AG04449 (cell line): ENCODE measurements at regions not wholly inside any gene's neighbourhood (a gene's known extent, or its start where the extent isn't known, plus 50 kb on each side); places are given as distances from the start of the nearest gene placed in this dataset.

Experiments
- CTCF ChIA-PET: fragments of 350-600 bp; formaldehyde crosslinking; extraction: SDS; loops from one replicate; lab custom pipeline; 2021; ENCODE audit warnings: antibody characterized with exemption; lab: Yijun Ruan, JAX
- POLR2A ChIA-PET: fragments of 400-600, 350-600 bp; formaldehyde crosslinking; extraction: SDS; loops from one replicate; lab custom pipeline; 2020; ENCODE audit warnings: antibody characterized with exemption, inconsistent platforms; lab: Yijun Ruan, JAX
- DNase-seq: peaks from one replicate; pipeline ENCODE4 v3.0.0-alpha.2; 2010; ENCODE audit warnings: low read depth, low spot score
- H3K4me3 ChIP-seq: 2 replicates; pipeline ENCODE4 v1.5.1; 2011; ENCODE audit warnings: low read depth, mild to moderate bottlenecking, control low read depth, low read length
- CTCF ChIP-seq: IDR thresholded peaks from one replicate; pipeline ENCODE4 v1.5.1; 2011; ENCODE audit warnings: mild to moderate bottlenecking, moderate library complexity, low read length, control low read depth, inconsistent platforms; ENCODE audit not compliant: insufficient read depth; ENCODE audit errors: missing control alignments

- ChIA-PET CTCF (no interaction called here), POLR2A (no interaction called here)
- no peak for TF ChIP-seq CTCF
- no peak overlapping the region for H3K4me3 ChIP-seq
- no peak for DNase-seq
Observed at GRCh38 chr1:233480198-233480597, 133.7 kb upstream of the KCNK1 start.

- H3K4me3 ChIP-seq: no peak overlapping the region
- POLR2A ChIA-PET: no interaction called here
- TF ChIP-seq CTCF: no peak
- CTCF ChIA-PET: no interaction called here
- DNase-seq: no peak
Observed at GRCh38 chr1:233482388-233482787, 131.5 kb upstream of the KCNK1 start.

GRCh38 chr1:233485385-233485784 is 128.5 kb upstream of the KCNK1 start:
- no peak for TF ChIP-seq CTCF
- CTCF ChIA-PET: no interaction called here
- DNase-seq: no peak
- POLR2A ChIA-PET: no interaction called here
- H3K4me3 ChIP-seq: no peak overlapping the region

- ChIA-PET CTCF (no interaction called here), POLR2A (no interaction called here)
- no peak for TF ChIP-seq CTCF
- DNase-seq: no peak
- H3K4me3 ChIP-seq: no peak overlapping the region
Observed at GRCh38 chr1:233485809-233486398, 128.0 kb upstream of the KCNK1 start.

- POLR2A ChIA-PET: no interaction called here
- H3K4me3 ChIP-seq: no peak overlapping the region
- CTCF ChIA-PET: no interaction called here
- no peak for DNase-seq
- no peak for TF ChIP-seq CTCF
Observed at GRCh38 chr1:233487408-233487807, 126.5 kb upstream of the KCNK1 start.

- no peak for DNase-seq
- TF ChIP-seq CTCF: no peak
- POLR2A ChIA-PET: no interaction called here
- CTCF ChIA-PET: no interaction called here
- no peak overlapping the region for H3K4me3 ChIP-seq
Observed at GRCh38 chr1:233489411-233489810, 124.5 kb upstream of the KCNK1 start.
